Type B pancreatic cell (in vitro differentiated cells): ENCODE measurements at regions not wholly inside any gene's neighbourhood (a gene's known extent, or its start where the extent isn't known, plus 50 kb on each side); places are given as distances from the start of the nearest gene placed in this dataset.
"Not testable (repeated sequence)": the region's sequence is repeated elsewhere in the genome, so short reads cannot be mapped to it uniquely, and the experiment has no call there.

ENCODE experiments used
- DNase-seq: peaks from one replicate; pipeline ENCODE4 v3.0.0; 2021; ENCODE audit warnings: mixed read lengths; ENCODE audit not compliant: unreplicated experiment; ENCODE audit errors: extremely low spot score
- H3K27ac Mint-ChIP-seq: 2 replicates; pipeline ENCODE4 v1.8.0; 2021; ENCODE audit warnings: mild to moderate bottlenecking, mixed read lengths
- H3K27me3 Mint-ChIP-seq: 2 replicates; pipeline ENCODE4 v1.8.0; 2021; ENCODE audit warnings: mixed read lengths
- H3K36me3 Mint-ChIP-seq: 2 replicates; pipeline ENCODE4 v1.8.0; 2021; ENCODE audit warnings: mixed read lengths
- H3K4me1 Mint-ChIP-seq: one replicate; pipeline ENCODE4 v1.8.0; 2021; ENCODE audit warnings: mixed read lengths; ENCODE audit not compliant: unreplicated experiment
- H3K4me3 Mint-ChIP-seq: 2 replicates; pipeline ENCODE4 v1.8.0; 2021; ENCODE audit warnings: mild to moderate bottlenecking, mixed read lengths
- H3K9me3 Mint-ChIP-seq: 2 replicates; pipeline ENCODE4 v1.8.0; 2021; ENCODE audit warnings: mixed read lengths
- TF ChIP-seq, protein P1 (sequence below): fragments of 200-600 bp; sonication (generic); conservative IDR thresholded peaks from 2 replicates; pipeline ENCODE4 v1.5.0; 2021; ENCODE audit warnings: antibody characterized with exemption, mild to moderate bottlenecking

- H3K4me1 Mint-ChIP-seq, H3K4me3 Mint-ChIP-seq, H3K36me3 Mint-ChIP-seq, DNase-seq, H3K27me3 Mint-ChIP-seq, H3K27ac Mint-ChIP-seq: not testable (repeated sequence)
- H3K9me3 Mint-ChIP-seq = peaks cover 13% of the 10 kb centered on the region
Measured at GRCh38 chr4:142897518-142897917, 51.4 kb upstream of the INPP4B start.

DNA sequence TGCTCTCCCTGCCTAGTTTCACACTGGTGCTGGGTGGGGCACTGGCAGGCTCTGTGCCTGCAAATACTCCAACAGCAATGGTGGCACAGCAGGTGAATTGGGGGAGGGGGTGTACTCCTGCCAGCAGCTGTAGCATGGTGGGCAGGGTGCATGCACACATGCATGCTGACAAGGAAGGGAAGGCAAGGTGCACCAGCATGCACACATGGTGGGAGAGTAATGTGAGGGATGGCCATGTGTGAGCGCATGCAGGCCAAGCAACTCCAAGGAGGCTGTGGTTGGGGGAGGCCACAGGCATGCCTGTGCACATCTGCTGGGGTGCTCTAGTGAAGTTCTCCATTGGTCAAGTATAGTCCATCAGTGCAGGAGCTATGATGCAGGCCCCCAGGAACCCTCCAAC, 54.5 kb upstream of the INPP4B start:
- DNase-seq = no peak
- Mint-ChIP-seq H3K4me1 (no peaks in the 10 kb centered on the region), H3K9me3 (peaks cover 9% of the 10 kb centered on the region), H3K27me3 (no peaks in the 10 kb centered on the region), H3K27ac (no peak overlapping the region), H3K4me3 (no peak overlapping the region), H3K36me3 (no peaks in the 10 kb centered on the region)
- TF ChIP-seq, protein P1, sequence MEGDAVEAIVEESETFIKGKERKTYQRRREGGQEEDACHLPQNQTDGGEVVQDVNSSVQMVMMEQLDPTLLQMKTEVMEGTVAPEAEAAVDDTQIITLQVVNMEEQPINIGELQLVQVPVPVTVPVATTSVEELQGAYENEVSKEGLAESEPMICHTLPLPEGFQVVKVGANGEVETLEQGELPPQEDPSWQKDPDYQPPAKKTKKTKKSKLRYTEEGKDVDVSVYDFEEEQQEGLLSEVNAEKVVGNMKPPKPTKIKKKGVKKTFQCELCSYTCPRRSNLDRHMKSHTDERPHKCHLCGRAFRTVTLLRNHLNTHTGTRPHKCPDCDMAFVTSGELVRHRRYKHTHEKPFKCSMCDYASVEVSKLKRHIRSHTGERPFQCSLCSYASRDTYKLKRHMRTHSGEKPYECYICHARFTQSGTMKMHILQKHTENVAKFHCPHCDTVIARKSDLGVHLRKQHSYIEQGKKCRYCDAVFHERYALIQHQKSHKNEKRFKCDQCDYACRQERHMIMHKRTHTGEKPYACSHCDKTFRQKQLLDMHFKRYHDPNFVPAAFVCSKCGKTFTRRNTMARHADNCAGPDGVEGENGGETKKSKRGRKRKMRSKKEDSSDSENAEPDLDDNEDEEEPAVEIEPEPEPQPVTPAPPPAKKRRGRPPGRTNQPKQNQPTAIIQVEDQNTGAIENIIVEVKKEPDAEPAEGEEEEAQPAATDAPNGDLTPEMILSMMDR = no peak

- Mint-ChIP-seq H3K27me3 (no peaks in the 10 kb centered on the region), H3K4me3 (no peak overlapping the region), H3K27ac (no peak overlapping the region), H3K9me3 (peaks cover 10% of the 10 kb centered on the region), H3K36me3 (no peaks in the 10 kb centered on the region), H3K4me1 (no peaks in the 10 kb centered on the region)
- DNase-seq = no peak
- TF ChIP-seq, protein P1 = no peak
Measured at GRCh38 chr4:142901166-142901662, 55.1 kb upstream of the INPP4B start.

DNA sequence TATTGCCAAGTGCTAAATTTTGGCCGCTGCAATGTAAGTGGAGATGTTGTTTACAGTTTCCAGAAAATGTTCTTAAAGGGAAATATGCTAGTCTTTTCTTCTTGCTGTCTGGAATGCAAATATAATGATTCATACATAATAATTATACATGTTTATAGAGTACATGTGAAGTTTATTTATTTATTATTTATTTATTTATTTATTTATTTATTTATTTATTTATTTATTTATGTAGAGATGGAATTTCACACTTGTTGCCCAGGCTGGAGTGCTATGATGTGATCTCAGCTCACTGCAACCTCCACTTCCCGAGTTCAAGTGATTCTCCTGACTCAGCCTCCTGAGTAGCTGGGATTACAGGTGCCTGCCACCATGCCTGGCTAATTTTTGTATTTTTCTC, 57.5 kb upstream of the INPP4B start:
- not testable (repeated sequence) for H3K27ac Mint-ChIP-seq, H3K36me3 Mint-ChIP-seq, H3K27me3 Mint-ChIP-seq, H3K4me1 Mint-ChIP-seq, H3K4me3 Mint-ChIP-seq, DNase-seq
- peaks cover 10% of the 10 kb centered on the region for H3K9me3 Mint-ChIP-seq

DNA sequence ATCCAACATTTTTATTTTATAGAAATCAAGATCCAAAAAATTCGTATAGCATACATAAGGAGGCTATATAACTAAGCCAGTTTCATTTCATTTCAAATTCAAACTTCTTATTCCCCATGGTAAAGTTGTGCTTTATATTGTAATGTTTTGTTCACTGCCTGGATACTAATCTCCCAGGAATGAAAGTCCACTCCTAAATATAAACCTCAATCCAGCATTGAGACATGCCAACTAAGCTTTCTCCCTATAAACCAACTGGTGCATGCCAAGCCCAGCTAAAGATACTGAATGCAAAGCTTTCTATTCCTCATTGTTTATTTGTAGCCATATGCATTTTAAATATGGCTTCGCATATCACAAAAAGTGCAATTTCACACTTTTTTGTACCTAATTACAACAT, 63.8 kb upstream of the INPP4B start:
- Mint-ChIP-seq H3K4me3 (no peak overlapping the region), H3K4me1 (no peaks in the 10 kb centered on the region), H3K9me3 (peaks cover 8% of the 10 kb centered on the region), H3K27ac (no peak overlapping the region), H3K27me3 (no peaks in the 10 kb centered on the region), H3K36me3 (no peaks in the 10 kb centered on the region)
- DNase-seq = no peak
- TF ChIP-seq, protein P1 = no peak

DNA sequence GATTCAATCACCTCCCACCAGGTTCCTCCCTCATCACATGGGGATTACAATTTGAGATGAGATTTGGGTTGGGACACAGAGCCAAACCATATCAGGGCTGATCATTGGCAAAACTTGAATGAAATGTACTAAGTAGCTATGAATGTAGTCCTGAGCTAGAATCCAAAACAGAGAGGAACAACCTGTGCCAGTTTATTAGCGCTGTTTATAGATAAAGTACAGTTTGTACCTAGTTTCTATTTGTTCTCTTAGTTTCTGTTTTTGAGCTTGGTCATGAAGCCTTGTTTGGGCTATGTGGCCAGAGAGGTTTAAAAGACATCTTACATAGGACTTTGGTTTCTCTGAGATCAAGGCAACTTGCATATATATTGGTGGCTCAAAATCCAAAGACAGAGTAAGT, 66.9 kb upstream of the INPP4B start:
- Mint-ChIP-seq H3K4me1 (no peaks in the 10 kb centered on the region), H3K27ac (no peak overlapping the region), H3K4me3 (no peak overlapping the region), H3K36me3 (no peaks in the 10 kb centered on the region), H3K9me3 (no peaks in the 10 kb centered on the region), H3K27me3 (no peaks in the 10 kb centered on the region)
- TF ChIP-seq, protein P1 = no peak
- no peak for DNase-seq

DNA sequence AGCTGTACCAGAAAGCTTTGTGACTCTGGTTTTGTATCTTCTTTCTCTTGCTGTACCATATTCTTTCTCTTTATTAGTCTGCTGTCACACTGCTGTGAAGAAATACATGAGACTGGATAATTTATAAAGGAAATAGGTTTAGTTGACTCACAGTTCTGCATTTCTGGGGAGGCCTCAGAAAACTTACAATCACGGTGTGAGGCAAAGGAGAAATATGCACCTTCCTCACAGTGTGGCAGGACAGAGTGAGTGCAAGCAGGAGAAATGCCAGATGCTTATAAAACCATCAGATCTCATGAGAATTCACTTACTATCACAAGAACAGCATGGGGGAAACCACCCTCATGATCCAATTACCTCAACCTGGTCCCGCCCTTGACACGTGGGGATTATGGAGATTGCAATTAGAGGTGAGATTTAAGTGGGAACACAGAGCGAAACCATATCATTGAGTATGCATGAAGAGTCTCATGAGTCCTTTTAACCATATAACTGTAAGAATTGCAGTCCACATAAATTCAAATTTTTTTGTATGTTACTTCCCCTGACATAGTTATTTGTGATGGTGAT, 67.4 kb upstream of the INPP4B start:
- Mint-ChIP-seq H3K36me3 (no peaks in the 10 kb centered on the region), H3K27me3 (no peaks in the 10 kb centered on the region), H3K9me3 (no peaks in the 10 kb centered on the region), H3K4me3 (no peak overlapping the region), H3K4me1 (no peaks in the 10 kb centered on the region), H3K27ac (no peak overlapping the region)
- DNase-seq = no peak
- TF ChIP-seq, protein P1 = no peak
